ENCODE measurements at regions not wholly inside any gene's neighbourhood (a gene's known extent, or its start where the extent isn't known, plus 50 kb on each side); places are given as distances from the start of the nearest gene placed in this dataset.

GRCh38 chr18:70931942-70932814, 643.3 kb downstream of the SOCS6 start:
- Histone ChIP-seq H3K36me3 (replicated peaks; ENCODE audit: insufficient read depth, low read depth) (no peaks in the 10 kb centered on the region), H3K4me2 (no peak overlapping the region), H3K4me3 (no peak overlapping the region), H4K20me1 (ENCODE audit: insufficient read depth, poor library complexity, severe bottlenecking) (no peaks in the 10 kb centered on the region), H3K27me3 (no peaks in the 10 kb centered on the region), H3K4me1 (ENCODE audit: insufficient read depth) (no peaks in the 10 kb centered on the region), H3K27ac (no peak overlapping the region), H3K9me3 (ENCODE audit: low read depth) (no peaks in the 10 kb centered on the region), H3K79me2 (no peaks in the 10 kb centered on the region), H3K9me2 (replicated peaks; ENCODE audit: insufficient read depth) (no peaks in the 10 kb centered on the region), H2AFZ (no peak overlapping the region)
- no peak for TF ChIP-seq EZH2 (IDR thresholded peaks at IDR 0.05; ENCODE audit: borderline replicate concordance)
- peak; percentile 76 for TF ChIP-seq CTCF (IDR thresholded peaks at IDR 0.05; ENCODE audit: poor library complexity)
- no peak for TF ChIP-seq EZH2phosphoT487 (IDR thresholded peaks at IDR 0.05; ENCODE audit: low read depth, severe bottlenecking, unreplicated experiment)
- WGBS (ENCODE audit: low lambda C conversion rate, missing lambda C conversion rate) = 59% methylated on average over 7 of the region's 7 CpGs
- peak; percentile 58 for DNase-seq (ENCODE audit: low spot score)

- WGBS (ENCODE audit: low lambda C conversion rate, missing lambda C conversion rate) = 88% methylated on average over 4 of the region's 4 CpGs
These were observed 632.1 kb downstream of the SOCS6 start for GRCh38 chr18:70920840-70921374.

GRCh38 chr18:70907673-70908072, 618.8 kb downstream of the SOCS6 start:
- Histone ChIP-seq H3K4me3 (no peak overlapping the region), H4K20me1 (ENCODE audit: insufficient read depth, poor library complexity, severe bottlenecking) (no peaks in the 10 kb centered on the region), H3K4me2 (no peak overlapping the region), H3K36me3 (replicated peaks; ENCODE audit: insufficient read depth, low read depth) (no peaks in the 10 kb centered on the region), H3K27ac (no peak overlapping the region), H3K9me2 (replicated peaks; ENCODE audit: insufficient read depth) (no peaks in the 10 kb centered on the region), H2AFZ (no peak overlapping the region), H3K79me2 (no peaks in the 10 kb centered on the region), H3K27me3 (no peaks in the 10 kb centered on the region), H3K4me1 (ENCODE audit: insufficient read depth) (no peaks in the 10 kb centered on the region), H3K9me3 (ENCODE audit: low read depth) (peaks cover 4% of the 10 kb centered on the region)
- TF ChIP-seq EZH2 (IDR thresholded peaks at IDR 0.05; ENCODE audit: borderline replicate concordance) (no peak), EZH2phosphoT487 (IDR thresholded peaks at IDR 0.05; ENCODE audit: low read depth, severe bottlenecking, unreplicated experiment) (no peak), CTCF (IDR thresholded peaks at IDR 0.05; ENCODE audit: poor library complexity) (no peak)
- WGBS (ENCODE audit: low lambda C conversion rate, missing lambda C conversion rate) = 54% methylated on average over 3 of the region's 3 CpGs
- DNase-seq (ENCODE audit: low spot score) = no peak

More at GRCh38 chr18:70920840-70921374, 632.1 kb downstream of the SOCS6 start:
- no peaks in the 10 kb centered on the region for H3K9me3 ChIP-seq (ENCODE audit: low read depth)
- no peaks in the 10 kb centered on the region for H3K9me2 ChIP-seq (replicated peaks; ENCODE audit: insufficient read depth)
- no peak for DNase-seq (ENCODE audit: low spot score)
- H4K20me1 ChIP-seq (ENCODE audit: insufficient read depth, poor library complexity, severe bottlenecking) = no peaks in the 10 kb centered on the region
- no peaks in the 10 kb centered on the region for H3K27me3 ChIP-seq
- no peaks in the 10 kb centered on the region for H3K4me1 ChIP-seq (ENCODE audit: insufficient read depth)
- no peak overlapping the region for H3K4me3 ChIP-seq
- TF ChIP-seq EZH2phosphoT487 (IDR thresholded peaks at IDR 0.05; ENCODE audit: low read depth, severe bottlenecking, unreplicated experiment) (no peak), EZH2 (IDR thresholded peaks at IDR 0.05; ENCODE audit: borderline replicate concordance) (no peak), CTCF (IDR thresholded peaks at IDR 0.05; ENCODE audit: poor library complexity) (no peak)
- no peak overlapping the region for H2AFZ ChIP-seq
- no peaks in the 10 kb centered on the region for H3K79me2 ChIP-seq
- no peaks in the 10 kb centered on the region for H3K36me3 ChIP-seq (replicated peaks; ENCODE audit: insufficient read depth, low read depth)
- no peak overlapping the region for H3K4me2 ChIP-seq
- H3K27ac ChIP-seq = no peak overlapping the region
